Transverse colon (tissue), 4 donors: ENCODE measurements at regions not wholly inside any gene's neighbourhood (a gene's known extent, or its start where the extent isn't known, plus 50 kb on each side); places are given as distances from the start of the nearest gene placed in this dataset.

ENCODE experiments used
- DNase-seq: peaks from one replicate; pipeline ENCODE4 v3.0.0-alpha.2; 2019
- H3K27ac ChIP-seq, 4 donors: fragments of 200-600 bp; sonication (generic); 2 replicates each; pipeline ENCODE4 v1.5.1; 2016 to 2018; ENCODE audit warnings: inconsistent platforms in 4 of 4
- H3K27me3 ChIP-seq: fragments of 200-600 bp; sonication (generic); 2 replicates; pipeline ENCODE4 v1.5.1; 2017; ENCODE audit warnings: inconsistent platforms
- H3K36me3 ChIP-seq, 4 donors: fragments of 200-600 bp; sonication (generic); 2 replicates each; pipeline ENCODE4 v1.5.1; 2017 to 2019; ENCODE audit warnings: inconsistent platforms in 4 of 4
- H3K4me1 ChIP-seq, 4 donors: fragments of 200-600 bp; sonication (generic); 2 replicates each; pipeline ENCODE4 v1.5.1; 2017 to 2020; ENCODE audit warnings: inconsistent platforms in 4 of 4
- H3K4me3 ChIP-seq, 4 donors: fragments of 200-600 bp; sonication (generic); 1 replicate in 1 of 4; 2 replicates in 3 of 4; pipeline versions ENCODE4 v1.5.1 to v1.6.1; 2017 to 2019; ENCODE audit warnings: inconsistent platforms in 4 of 4
- H3K9me3 ChIP-seq, 2 donors: fragments of 200-600 bp; sonication (generic); 2 replicates each; pipeline ENCODE4 v1.5.1; 2017 to 2019; ENCODE audit warnings: inconsistent platforms in 2 of 2
- EP300 ChIP-seq: sonication (generic); formaldehyde crosslinking; IDR thresholded peaks from one replicate; pipeline ENCODE4 v1.6.1; 2017; ENCODE audit warnings: antibody characterized with exemption, low read depth
- POLR2A ChIP-seq: fragments of 450-650 bp; IDR thresholded peaks from one replicate; pipeline ENCODE4 v1.6.1; 2016; ENCODE audit warnings: antibody characterized with exemption, mild to moderate bottlenecking, moderate library complexity
- POLR2AphosphoS5 ChIP-seq, 3 donors: sonication (generic); formaldehyde crosslinking; IDR thresholded peaks; one replicate each; pipeline ENCODE4 v1.6.1; 2016; ENCODE audit warnings: antibody characterized with exemption in 3 of 3
- whole genome bisulfite sequencing, 2 donors: methylation state at CpG; one replicate each; pipeline ENCODE4 v1.1.5; 2018; ENCODE audit warnings: low coverage in 1 of 2; 5-methylcytosine and 5-hydroxymethylcytosine counted together
- in situ Hi-C, 4 donors: fragments of 200-750 bp; cut with MboI; loops; one replicate each; pipeline versions ENCODE4 v1.15.0 to v1.15.1; 2017; ENCODE audit warnings: low sequenced_read_pairs in 3 of 4, low pct_ligation_motif_present in 1 of 4, low pct_unique_long_range_greater_than_20kb in 1 of 4
- intact Hi-C: fragments of 100-400 bp; cut with DNase I; formaldehyde crosslinking; loops from one replicate; pipeline ENCODE4 v1.15.1; 2023; ENCODE audit warnings: low total_unique reads
- TF ChIP-seq, protein P1 (sequence below), 5 experiments: fragments of 200-600 bp in 3 of 5; fragments of 450-650 bp in 2 of 5; sonication (generic) in 3 of 5; IDR thresholded peaks; 1 replicate in 2 of 5; 2 replicates in 3 of 5; pipeline ENCODE4 v1.5.1; 2016 to 2017; ENCODE audit warnings: antibody characterized with exemption in 5 of 5, inconsistent platforms in 3 of 5, mild to moderate bottlenecking in 2 of 5, moderate library complexity in 1 of 5

DNA sequence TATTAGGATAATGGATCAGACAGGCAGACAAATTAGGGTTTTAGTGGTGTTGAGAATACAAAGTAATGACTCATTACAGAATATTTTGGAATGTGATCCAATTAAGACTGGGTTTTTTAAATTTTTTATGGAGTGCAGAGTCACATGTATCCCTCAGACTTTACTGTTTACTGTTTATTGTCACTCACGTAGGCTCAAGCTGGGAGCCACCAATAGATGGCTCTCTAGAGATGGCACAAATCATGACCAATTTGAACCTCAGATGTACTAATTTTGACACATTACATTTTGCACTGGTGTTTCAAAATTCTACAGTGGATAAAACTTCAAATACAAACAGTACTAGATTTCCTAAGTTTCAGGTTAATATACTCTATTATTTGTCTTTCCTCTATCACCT, 53.6 kb upstream of the ANO3 start:
- no peaks in the 10 kb centered on the region for H3K36me3 ChIP-seq
- DNase-seq = no peak
- 0 to 11% methylated on average over 1 of the region's 1 CpG for WGBS, 2 donors
- no peak overlapping the region for H3K4me3 ChIP-seq
- no peaks in the 10 kb centered on the region for H3K4me1 ChIP-seq
- H3K9me3 ChIP-seq = no peaks in the 10 kb centered on the region
- no peak overlapping the region for H3K27ac ChIP-seq
- no peaks in the 10 kb centered on the region for H3K27me3 ChIP-seq
- in situ Hi-C loops (loop anchor here in 3 of 4 donors (10.0 to 25.0 kb wide), 5 partner anchors 294 to 1209 kb away; no protein-coding TSS in a partner anchor), intact Hi-C loops (no loop called here)
- TF ChIP-seq POLR2A (no peak), POLR2AphosphoS5 (IDR thresholded peaks at IDR 0.05) (no peak), EP300 (no peak)
- TF ChIP-seq, protein P1, sequence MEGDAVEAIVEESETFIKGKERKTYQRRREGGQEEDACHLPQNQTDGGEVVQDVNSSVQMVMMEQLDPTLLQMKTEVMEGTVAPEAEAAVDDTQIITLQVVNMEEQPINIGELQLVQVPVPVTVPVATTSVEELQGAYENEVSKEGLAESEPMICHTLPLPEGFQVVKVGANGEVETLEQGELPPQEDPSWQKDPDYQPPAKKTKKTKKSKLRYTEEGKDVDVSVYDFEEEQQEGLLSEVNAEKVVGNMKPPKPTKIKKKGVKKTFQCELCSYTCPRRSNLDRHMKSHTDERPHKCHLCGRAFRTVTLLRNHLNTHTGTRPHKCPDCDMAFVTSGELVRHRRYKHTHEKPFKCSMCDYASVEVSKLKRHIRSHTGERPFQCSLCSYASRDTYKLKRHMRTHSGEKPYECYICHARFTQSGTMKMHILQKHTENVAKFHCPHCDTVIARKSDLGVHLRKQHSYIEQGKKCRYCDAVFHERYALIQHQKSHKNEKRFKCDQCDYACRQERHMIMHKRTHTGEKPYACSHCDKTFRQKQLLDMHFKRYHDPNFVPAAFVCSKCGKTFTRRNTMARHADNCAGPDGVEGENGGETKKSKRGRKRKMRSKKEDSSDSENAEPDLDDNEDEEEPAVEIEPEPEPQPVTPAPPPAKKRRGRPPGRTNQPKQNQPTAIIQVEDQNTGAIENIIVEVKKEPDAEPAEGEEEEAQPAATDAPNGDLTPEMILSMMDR (IDR thresholded peaks at IDR 0.05) = no peak
